Frontal cortex (tissue), 3 donors: ENCODE measurements at regions not wholly inside any gene's neighbourhood (a gene's known extent, or its start where the extent isn't known, plus 50 kb on each side); places are given as distances from the start of the nearest gene placed in this dataset.
A peak's percentile ranks its signal among the peaks of the same experiment; 100 is the strongest.
"Not testable (repeated sequence)": the region's sequence is repeated elsewhere in the genome, so short reads cannot be mapped to it uniquely, and the experiment has no call there.

Experiments
- DNase-seq, 2 donors: peaks; one replicate each; pipeline ENCODE4 v3.0.0; 2012; ENCODE audit warnings: low spot score in 2 of 2
- FAIRE-seq: peaks from 2 replicates; lab custom pipeline; 2012; peaks lifted over from hg19 to GRCh38; lab: Jason Lieb, UNC
- donor health status: control.
- donor health status: control.
- donor health status: control.

DNA sequence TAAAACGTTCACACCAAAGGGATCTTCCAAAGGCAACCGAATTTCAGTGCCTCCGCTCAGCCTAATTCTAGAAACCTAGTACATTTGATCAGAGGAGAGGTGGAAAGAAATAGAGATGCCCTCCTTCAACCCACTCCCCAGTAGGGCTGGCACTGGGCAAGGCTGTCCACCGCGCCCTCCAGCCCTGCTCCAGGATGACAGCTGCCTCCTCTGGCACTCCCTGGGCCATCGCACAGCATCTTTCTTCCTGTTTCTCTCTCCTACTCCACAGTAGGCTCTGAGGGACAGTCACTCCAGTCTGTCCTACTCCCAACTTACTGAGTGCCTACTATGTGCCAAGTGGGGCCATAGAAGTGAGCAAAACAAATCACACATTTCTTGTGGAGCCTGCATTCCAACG, 226.2 kb downstream of the SKIDA1 start:
- DNase-seq (no peak), FAIRE-seq (no peak)

DNA sequence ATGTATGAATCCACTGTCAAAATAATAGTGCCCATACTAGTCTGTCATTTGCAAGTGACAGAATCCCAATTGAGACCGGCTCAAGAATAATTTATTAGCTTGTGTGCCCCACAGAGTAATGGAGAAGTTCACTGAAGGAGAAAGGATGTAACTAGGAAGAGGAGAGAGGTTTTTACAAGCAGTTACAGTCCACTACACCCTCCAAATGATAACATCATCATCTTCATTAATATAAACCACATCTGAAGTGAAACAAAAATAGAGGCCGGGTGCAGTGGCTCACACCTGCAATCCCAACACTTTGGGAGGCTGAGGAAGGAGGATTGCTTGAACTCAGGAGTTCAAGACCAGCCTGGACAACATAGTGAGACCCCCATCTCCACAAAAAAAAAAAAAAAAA, 226.8 kb downstream of the SKIDA1 start:
- DNase-seq: no peak
- FAIRE-seq: no peak

DNA sequence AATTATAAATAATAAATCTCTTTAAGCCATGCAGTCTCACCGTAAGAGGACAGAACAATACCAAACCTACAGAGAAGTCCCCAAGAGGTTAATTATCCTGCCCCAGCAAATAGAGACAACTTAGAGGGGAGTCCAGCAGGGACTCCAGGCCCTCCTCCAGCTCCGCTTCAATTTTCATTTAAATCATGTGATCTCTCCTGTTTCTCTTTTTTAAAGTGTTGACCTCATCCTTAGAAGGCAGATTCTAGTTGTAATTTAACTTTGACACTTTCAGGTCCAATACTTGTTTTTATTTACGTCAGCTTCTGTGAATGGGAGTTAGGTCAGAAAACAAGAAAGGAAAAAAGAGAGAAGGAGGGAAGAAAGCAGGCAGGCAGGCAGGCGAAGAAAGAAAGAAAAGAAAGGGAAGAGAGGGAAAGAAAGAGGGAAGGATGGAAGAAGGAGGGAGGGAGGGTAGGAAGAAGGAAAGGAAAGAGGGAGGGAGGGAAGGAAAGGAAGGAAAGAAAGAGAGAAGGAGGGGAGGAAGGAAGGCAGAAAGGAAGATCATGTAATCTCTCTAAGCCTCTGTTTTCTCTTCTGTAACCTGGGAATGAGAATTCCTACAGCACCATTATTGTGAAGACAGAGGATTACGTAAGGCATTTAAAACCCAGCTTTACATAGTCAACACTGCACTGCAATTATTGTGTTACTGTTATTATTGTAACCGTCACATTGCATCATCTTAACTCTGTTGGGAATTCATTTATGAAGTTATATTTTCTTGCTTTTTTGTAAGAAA, 227.7 kb downstream of the SKIDA1 start:
- DNase-seq: no peak
- FAIRE-seq: no peak

DNA sequence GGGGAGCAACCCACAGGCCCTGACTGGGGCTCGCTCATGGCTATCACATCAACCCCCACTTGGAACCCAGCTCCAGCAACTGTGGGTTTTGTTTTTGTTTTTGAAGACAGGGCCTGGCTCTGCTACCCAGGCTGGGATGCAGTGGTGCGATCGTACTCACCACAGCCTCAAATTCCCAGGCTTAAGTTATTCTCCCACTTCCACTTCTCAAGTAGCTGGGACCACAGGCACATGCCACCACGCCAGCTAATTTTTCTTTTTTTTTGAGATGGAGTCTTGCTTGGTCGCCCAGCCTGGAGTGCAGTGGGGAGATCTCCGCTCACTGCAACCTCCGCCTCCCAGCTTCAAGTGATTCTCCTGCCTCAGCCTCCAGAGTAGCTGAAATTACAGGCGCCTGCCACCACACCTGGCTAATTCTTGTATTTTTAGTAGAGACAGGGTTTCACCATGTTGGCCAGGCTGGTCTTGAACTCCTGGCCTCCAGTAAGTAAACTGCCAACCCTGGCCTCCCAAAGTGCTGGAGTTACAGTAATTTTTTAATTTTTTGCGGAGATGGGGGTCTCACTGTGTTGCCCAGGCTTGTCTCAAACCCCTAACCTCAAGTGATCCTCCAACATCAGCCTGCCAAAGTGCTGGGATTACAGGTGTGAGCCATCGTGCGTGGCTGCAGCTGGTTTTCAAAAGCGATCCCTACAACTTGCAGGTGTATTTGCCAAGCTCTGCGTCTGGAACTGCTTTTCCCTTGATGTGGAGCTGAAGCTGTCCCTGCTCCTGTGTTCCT, 228.7 kb downstream of the SKIDA1 start:
- DNase-seq (no peak), FAIRE-seq (no peak)

DNA sequence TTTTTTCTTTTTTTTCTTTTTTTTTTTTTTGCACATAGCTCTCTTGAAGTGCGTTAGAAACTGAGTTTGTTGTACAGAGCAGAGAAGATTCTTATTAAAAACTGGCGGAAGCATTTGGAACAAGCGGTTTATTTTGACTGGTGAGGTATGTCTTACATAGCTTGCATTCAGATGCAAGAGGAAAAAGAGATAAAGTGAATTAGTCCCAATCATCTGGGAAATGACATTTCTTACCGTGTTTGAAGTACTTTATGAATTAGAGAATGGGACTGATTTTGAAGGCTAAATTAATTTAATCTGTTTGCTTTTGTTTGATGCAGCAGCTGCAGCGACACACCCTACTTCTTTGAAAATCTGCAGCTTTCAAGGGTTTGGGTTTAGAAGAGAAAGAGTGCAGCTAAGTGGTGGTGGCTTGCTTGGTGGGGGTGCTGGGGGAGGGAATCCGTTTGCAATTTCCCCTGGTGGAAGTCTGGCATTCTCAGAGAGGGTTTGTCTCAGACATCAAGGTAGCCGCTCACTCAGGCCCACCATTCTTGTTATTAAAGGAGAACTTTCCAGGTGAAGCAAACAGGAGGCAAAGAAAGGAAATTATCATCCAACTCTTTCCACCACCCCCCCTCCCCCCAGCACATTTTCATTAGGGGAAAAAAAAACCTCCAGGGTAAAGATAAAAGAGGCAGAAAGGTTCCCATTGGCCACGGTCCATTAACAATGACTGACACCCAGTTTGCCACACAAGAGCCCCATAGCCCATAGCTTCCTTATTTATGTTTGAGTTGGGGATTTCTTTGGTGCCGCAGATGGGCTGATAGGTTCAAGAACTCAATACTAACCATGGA, 231.7 kb downstream of the SKIDA1 start:
- FAIRE-seq (no peak), DNase-seq (no peak)

DNA sequence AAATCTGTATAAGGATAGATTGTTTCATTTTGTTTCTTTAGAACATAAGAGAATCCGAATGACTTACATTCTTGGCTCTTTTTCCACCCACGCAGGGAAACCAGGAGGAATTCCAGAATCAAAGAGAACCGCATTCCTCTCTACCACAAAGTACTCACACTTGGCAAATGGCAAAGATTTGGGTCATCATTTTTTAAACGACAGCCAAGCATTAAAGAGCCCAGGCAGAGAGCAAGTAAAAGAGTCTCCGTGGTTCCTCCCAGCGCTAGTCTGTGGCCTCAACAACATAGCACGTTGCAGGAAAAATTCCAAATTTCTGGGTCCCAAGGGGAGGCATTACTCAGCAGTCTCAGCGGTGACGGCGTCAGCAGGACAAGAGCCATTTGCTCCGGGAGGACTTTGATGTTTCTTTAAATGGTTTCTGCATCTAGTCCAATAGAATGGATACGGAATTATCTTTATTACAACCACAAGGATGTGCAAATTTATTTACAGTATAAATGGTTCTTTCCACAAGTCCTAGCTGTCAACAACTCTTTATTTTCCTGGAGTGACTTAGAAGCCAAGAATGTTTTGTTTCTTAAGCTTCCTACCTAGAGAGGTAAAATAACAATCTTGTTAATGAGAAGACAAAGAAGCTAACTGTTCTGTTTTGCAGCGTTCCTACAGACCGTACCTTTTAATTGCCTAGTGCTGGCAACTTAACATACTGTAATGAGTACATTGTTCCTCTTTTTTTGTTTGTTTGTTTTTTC, 232.5 kb downstream of the SKIDA1 start:
- FAIRE-seq: no peak
- DNase-seq: peak in 1 of 2 donors; percentile 52

DNA sequence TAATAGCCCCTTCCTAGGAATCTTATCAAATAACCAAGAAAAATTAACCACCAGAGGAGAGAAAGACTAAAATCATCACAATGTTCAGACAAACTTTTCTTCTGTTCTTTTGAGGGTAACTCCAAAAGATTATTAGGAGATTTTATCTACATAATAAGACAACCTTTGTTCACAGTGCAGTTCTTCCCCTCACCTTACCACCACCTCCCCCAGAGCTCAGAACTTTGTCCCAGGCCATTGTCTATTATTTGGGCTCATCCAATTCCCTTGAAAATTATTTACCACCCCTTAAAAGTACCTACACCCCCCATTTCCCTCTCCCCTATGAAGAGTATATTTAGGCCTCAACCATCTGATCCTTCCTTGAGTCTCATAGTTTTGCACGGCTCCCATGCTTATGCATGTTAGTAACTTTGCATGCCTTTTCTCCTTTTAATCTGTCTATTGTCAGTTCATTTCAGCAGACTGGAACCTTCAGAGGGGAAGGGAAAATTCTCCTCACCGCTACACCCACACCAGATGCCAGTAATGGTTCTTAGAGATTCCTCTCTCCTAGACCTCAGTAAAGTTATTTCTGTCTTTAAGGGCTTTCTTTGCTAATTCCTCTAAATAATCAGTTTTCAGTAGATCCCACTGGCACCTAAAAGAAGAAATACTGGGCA, 234.9 kb downstream of the SKIDA1 start:
- no peak for DNase-seq
- no peak for FAIRE-seq

DNA sequence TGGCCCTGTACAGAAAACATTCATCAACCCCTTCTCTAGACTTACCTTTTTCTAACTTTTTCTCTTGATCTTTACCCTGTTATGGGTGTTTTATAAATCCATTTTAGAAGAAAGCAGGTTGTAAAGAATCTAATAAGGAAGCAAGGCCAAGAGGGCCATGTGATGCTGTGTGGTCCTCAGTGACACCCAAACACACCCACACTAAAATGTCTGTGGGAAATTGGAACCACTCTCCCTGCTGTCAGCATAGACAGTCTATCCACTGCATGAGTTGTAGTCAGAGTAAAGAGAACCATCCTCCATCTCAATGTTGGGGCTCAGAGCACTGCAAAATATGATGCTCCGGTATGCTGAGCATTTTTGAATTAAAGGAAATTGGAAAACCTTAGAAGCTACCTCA, 235.5 kb downstream of the SKIDA1 start:
- DNase-seq: no peak
- no peak for FAIRE-seq

DNA sequence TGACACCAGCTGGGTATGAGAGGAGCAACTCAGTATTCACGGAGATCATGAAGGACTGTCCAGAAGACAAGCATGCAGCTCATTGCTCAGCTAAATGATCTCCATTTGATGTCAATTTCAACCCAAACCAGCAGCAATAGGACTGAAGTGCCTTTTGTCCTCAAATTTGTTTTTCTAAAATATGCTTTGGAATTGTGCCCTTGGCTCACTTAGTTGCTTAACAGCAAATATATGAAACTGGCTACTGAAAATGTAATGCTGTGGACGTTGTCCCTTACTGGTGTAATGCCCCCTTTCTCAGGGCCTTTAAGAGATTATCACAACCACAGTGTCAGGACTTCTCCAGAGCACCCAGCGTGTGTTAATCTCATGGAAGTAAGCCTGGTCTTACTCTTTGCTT, 236.2 kb downstream of the SKIDA1 start:
- DNase-seq: no peak
- no peak for FAIRE-seq

DNA sequence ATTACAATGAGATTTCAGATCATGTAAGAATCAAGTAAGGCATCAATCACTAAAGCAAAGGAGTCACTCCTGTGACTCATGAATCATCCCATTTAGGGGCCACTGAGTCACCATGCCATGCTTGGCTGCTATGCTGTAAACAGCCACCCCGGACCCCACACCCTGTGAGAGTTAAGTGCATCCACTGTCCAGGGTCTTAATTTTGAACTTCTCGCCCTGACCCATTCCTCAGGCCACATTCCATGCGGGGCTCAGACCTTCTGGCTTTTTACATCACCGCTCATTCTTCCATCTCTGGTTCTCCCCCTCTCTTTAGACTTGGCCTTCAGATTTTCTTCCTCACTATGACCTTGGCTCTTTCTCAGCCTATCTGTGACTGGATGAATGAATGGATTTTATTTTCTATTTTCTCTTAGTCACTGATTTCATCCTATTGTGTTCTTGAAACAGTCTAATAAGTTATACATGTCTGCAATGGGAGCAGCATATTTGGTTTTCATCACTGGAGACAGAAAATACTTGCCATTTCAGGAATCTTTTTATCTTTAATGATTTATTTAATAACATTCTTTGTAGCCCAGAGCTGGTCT, 239.6 kb downstream of the SKIDA1 start:
- FAIRE-seq (no peak), DNase-seq (no peak)

DNA sequence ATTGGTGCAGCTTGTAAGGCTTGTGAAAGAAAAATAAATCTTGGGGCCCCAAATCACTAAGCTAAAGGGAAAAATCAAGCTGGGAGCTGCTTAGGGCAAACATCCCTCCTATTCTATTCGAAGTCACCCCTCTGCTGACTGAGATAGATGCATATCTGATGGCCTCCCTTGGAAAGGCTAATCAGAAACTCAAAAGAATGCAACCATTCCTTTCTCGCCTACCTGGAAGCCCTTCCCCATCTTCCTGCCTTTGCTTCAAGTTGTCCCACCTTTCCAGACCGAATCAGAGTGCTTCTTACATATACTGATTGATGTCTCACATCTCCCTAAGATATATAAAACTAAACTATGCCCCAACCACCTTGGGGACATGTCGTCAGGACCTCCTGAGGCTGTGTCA, 240.3 kb downstream of the SKIDA1 start:
- FAIRE-seq (no peak), DNase-seq (no peak)

DNA sequence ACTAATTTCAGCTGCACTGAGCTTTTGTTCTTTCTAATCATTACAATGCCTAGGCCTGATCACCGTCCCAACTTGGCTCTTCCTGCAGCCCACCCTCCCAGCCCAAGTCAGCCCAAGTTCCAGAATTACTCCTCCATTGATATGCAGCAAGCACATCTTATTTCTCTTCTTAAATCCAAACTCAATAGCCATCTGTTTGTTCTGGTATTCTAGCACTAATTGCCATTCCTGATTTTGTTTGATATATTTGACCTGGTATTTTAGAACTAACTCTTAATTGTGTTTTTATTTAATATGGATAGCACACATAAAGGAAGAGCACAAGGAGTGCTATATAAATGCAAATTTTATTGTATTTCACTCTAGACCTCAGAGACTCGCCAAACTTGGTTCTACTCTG, 241.2 kb downstream of the SKIDA1 start:
- no peak for DNase-seq
- FAIRE-seq: no peak

DNA sequence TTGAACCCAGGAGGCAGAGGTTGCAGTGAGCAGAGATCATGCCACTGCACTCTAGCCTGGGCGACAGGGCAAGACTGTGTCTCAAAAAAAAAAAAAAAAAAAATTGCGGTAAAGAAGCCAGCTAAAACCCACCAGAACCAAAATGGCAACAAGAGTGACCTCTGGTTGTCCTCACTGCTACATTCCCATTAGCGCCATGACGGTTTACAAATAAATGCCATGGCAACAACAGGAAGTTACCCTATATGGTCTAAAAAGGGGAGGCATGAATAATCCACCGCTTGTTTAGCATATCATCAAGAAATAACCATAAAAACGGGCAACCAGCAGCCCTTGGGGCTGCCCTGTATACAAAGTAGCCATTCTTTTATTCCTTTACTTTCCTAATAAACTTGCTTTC, 242.4 kb downstream of the SKIDA1 start:
- not testable (repeated sequence) for DNase-seq, FAIRE-seq

DNA sequence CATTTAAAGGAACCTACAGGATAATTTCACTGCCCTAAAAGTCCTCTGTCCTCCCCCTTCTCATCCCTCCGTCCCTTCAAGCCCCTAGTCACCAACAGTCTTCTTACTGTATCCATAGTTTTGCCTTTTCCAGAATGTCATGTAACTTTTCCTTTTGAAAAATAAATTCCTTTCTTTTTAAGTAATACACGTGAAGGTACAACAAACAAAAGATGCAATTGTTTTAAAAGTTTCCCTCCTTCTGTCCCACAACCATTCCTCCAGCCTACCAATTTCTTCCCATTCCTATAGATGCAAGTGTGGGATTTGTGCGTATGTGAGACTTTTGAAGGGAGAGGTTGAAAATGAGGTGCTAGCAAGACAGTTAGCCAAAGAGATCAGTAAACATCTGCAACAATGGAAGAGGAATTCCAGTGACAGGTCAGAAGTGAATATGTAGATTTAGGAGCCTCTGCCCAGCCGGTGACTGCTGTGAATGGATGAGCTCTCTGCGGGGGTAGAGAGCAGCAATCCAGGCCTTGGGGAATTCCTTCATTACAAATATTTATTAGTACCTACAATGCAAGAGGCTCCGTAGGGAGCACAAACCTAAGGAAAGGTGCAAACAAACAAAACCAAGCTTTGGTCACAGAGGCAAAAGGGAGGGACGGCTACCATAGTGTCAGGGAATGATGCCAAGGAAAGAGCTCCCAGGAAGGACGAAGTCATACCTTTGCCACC, 243.6 kb downstream of the SKIDA1 start:
- no peak for DNase-seq
- FAIRE-seq: no peak

DNA sequence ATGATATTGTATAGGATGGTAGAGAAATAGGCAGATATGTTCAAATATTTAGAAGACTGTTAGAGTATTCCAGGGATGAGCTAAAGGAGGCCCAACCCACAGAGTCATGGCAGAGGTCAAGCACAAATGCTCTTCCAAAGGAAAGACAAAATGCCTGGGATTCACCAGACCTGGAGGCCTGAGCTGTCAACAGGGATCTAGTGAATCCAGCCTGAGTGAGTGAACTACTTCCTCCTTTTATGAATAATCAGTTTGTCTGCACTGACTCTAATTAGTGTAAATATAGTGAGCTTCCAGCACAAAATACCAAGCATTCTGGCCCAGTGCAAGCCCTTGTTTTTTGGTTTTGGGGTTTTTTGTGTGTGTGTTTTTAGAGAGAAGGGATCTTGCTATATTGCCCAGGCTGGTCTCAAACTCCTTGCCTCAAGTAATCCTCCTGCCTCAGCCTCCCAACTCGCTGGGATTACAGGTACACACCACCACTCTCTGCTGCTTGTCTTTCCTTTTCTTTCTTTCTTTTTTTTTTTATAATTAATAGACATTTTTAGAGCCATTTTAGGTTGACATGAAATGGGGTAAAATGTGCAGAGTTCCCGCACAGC, 244.4 kb downstream of the SKIDA1 start:
- DNase-seq (no peak), FAIRE-seq (no peak)

DNA sequence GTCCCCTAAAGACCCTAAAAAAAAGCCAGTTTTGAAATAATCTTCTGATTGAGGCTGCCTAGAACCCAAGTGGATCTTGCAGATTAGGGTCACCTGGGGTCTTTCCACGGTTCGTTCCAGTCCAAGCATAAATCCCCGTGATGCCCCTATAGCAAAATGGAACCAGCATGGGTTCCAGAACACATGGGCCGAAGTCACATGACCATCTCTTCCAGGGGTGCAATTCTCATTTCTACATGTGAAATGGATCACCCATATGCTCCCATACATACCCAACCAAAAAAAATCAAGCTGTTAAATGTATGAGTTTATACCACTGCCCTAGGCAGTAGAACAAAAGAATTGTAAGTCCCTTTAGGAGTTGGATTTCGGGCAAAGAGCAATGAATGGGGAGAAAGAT, 245.4 kb downstream of the SKIDA1 start:
- FAIRE-seq (no peak), DNase-seq (no peak)

DNA sequence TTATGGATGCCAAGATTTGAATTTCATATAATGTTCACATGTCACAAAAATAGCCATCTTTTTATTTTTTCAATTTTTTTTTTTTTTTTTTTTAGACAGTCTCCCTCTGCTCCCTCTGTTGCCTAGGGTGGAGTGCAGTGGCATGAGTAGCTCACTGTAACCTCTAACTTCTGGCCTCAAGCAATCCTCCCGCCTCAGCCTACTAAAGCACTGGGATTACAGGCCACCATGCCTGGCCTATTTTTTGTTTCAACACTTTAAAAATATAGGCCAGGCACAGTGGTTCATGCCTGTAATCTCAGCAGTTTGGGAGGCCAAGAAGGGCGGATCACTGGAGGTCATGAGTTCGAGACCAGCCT, 246.3 kb downstream of the SKIDA1 start:
- no peak for FAIRE-seq
- no peak for DNase-seq
